ENCODE measurements at regions not wholly inside any gene's neighbourhood (a gene's known extent, or its start where the extent isn't known, plus 50 kb on each side); places are given as distances from the start of the nearest gene placed in this dataset.
A peak's percentile ranks its signal among the peaks of the same experiment; 100 is the strongest.

DNA sequence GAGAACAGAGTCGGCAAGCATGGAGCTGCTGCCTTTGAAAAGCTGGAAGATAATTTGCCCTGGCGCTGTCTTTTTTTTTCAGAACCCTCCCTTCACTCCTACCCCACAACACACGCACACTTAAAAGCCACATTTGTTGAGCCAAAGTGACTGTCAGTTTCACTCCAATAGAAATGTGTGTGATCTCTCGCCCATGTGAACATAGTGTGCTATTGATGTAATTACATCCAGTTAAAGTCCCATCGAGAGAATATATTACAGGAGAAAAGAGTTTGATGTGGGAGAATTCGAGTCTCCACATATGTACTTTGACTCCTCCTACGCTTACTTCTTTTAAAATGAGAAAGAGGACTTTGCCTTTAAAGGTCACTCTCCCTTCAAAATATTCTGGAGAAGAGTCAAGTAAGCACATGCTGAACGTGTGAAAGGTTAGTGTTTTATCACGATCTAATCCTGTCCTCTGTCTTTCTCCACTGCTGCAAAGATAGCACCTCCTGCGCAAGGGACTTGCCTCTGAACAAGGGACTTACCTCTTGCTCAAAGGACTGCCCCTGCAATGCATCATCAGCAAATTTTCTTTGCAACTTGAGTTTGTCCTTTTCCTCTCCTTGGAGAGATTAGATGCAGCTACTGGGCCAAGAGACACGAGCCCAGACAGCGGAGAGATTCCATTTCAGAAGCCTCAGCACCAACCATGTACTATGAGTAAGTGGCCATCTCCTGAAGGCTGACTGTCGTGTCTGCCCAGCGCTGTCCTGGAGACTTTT lies 613.9 kb downstream of the PTPRU start:
- TF ChIP-seq, protein P1, sequence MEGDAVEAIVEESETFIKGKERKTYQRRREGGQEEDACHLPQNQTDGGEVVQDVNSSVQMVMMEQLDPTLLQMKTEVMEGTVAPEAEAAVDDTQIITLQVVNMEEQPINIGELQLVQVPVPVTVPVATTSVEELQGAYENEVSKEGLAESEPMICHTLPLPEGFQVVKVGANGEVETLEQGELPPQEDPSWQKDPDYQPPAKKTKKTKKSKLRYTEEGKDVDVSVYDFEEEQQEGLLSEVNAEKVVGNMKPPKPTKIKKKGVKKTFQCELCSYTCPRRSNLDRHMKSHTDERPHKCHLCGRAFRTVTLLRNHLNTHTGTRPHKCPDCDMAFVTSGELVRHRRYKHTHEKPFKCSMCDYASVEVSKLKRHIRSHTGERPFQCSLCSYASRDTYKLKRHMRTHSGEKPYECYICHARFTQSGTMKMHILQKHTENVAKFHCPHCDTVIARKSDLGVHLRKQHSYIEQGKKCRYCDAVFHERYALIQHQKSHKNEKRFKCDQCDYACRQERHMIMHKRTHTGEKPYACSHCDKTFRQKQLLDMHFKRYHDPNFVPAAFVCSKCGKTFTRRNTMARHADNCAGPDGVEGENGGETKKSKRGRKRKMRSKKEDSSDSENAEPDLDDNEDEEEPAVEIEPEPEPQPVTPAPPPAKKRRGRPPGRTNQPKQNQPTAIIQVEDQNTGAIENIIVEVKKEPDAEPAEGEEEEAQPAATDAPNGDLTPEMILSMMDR (IDR thresholded peaks at IDR 0.05; ENCODE audit: insufficient read depth, missing control alignments): no peak
- DNase-seq (ENCODE audit: insufficient read length, low spot score) (no peak), FAIRE-seq (no peak)

DNA sequence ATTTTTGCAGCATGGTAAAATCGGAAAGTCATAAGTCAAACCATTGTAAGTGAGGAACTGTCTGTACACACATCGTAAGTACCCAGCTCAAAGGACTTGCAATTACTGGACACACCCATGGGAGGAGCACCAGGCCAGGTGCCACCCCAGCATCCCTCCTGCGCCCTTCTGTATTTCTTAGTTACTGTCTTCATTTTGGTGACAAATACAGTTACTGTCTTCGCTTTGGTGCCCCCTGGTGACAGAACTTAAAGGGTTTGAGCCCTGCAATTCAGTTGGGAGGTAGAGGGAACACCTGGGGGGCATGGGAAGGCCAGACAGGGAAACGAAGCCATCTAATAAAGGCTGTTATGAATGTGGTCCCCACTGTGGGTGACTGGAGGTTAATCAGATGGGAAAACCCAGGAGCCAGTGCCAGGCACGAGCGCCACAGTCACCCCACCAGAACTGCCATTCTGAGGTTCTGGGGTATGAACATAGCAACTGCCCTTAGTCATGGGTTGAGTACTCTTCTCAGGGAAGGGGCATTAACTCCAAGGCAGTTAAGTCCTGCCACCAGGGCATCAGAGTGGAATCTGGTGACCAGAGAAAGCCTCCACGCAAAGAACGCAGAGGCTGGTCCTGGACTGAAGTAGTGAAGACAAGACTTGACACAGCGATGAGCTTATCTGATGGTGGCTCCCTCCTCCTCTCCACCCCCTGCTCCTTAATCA lies 612.9 kb downstream of the PTPRU start:
- no peak for FAIRE-seq
- TF ChIP-seq, protein P1 (IDR thresholded peaks at IDR 0.05; ENCODE audit: insufficient read depth, missing control alignments): peak; percentile 58
- no peak for DNase-seq (ENCODE audit: insufficient read length, low spot score)

DNA sequence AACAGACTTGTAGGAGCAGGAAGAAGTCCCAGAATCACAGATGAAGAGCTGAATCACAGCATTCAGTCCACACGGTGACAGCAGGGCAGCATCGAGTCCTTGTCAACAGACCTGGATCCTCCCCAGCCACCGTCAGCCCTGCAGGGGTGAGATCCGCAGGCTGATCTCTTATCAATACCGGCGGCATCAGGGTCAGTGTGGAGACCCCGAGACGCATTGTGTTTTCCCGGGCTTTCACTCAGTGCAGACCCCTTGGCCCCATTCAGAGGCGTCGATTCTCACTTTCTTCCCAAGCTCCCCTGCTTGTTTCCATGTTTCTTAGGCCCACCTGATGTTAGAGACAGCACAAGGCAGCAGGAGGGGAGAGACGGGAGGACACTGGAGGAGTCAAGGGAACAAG lies 609.6 kb downstream of the PTPRU start:
- DNase-seq (ENCODE audit: insufficient read length, low spot score) (no peak), FAIRE-seq (no peak)
- TF ChIP-seq, protein P1 (IDR thresholded peaks at IDR 0.05; ENCODE audit: insufficient read depth, missing control alignments): no peak

DNA sequence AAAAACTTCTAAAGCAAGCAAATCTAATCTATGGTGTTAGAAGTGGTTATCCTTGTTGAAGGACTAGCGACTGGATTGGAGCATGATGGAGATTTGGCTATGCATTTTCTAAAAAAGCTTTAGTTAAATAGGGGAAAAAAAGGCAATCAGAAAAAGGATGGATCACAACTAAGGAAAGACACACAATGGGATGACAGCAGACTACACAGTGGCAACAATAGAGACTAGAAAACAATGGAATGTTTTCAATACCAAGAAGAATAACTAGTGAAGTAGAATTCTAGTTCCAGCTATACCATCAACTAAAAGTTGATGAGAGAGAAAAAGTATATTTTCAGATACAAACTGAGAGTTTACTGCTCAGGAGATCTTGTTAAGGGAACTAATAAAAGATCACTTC lies 605.8 kb downstream of the PTPRU start:
- TF ChIP-seq, protein P1 (IDR thresholded peaks at IDR 0.05; ENCODE audit: insufficient read depth, missing control alignments): no peak
- FAIRE-seq (no peak), DNase-seq (ENCODE audit: insufficient read length, low spot score) (no peak)

DNA sequence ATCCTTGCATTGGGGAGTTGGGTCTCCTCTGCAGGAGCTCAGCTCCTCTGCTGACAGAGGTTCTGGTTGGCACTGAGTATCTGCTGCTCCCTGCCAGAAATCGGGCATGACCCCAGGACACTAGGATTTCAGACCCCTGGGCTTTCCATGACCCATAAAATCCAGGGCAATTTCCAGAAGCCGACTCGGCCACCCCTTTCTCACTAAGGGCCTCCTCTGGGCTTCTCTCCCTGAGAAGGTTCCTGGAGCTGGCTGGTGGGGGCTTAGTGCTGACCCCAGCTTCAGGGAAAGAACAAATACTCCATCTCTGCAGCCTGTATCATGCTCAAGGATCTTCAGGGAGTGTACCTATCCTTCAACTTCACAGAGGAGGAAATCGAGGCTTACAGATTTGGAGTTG lies 603.4 kb downstream of the PTPRU start:
- DNase-seq (ENCODE audit: insufficient read length, low spot score): no peak
- no peak for FAIRE-seq
- TF ChIP-seq, protein P1 (IDR thresholded peaks at IDR 0.05; ENCODE audit: insufficient read depth, missing control alignments): no peak

DNA sequence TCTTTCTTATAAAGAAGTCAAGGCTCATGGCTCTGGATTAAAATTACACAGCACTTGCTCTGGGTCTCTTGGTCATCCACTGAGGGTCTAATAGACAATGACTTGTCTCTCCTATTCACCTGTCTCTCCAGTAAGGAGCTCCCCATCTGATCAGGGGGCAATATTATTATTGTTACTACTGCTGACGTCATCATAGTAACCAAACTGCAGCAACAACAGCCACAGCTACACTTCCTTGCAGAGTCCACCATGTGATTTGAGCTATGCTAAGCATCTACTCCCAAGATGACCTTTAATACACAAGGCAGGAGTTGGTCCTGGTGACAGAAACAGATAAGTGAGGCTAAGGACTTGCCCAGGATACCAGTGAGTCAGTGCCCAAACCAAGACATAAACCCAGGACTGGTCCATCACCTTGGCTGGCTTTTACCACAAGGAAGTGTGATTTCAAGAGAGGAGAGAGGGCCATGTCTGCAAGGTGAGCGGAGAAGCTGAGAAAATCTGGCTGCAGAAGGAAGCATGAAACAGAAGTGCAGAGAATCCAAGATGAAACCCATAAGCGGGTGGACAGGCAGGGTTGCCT lies 602.5 kb downstream of the PTPRU start:
- no peak for FAIRE-seq
- no peak for DNase-seq (ENCODE audit: insufficient read length, low spot score)
- TF ChIP-seq, protein P1 (IDR thresholded peaks at IDR 0.05; ENCODE audit: insufficient read depth, missing control alignments): no peak

All from D721Med (cell line).